ENCODE measurements at regions not wholly inside any gene's neighbourhood (a gene's known extent, or its start where the extent isn't known, plus 50 kb on each side); places are given as distances from the start of the nearest gene placed in this dataset.
"Not testable (repeated sequence)": the region's sequence is repeated elsewhere in the genome, so short reads cannot be mapped to it uniquely, and the experiment has no call there.

GRCh38 chr5:104316676-104317075, 754.1 kb upstream of the NUDT12 start:
- DNase-seq: not testable (repeated sequence)

GRCh38 chr5:104312481-104312880, 749.9 kb upstream of the NUDT12 start:
- DNase-seq: no peak

- DNase-seq: no peak
Observed at GRCh38 chr5:104305602-104306001, 743.0 kb upstream of the NUDT12 start.

GRCh38 chr5:104299998-104300706, 737.6 kb upstream of the NUDT12 start:
- DNase-seq: no peak

- DNase-seq: no peak
Observed at GRCh38 chr5:104298518-104298917, 735.9 kb upstream of the NUDT12 start.

- DNase-seq: no peak
Observed at GRCh38 chr5:104297076-104297475, 734.5 kb upstream of the NUDT12 start.

GRCh38 chr5:104295991-104296390, 733.4 kb upstream of the NUDT12 start:
- DNase-seq: no peak

GRCh38 chr5:104283136-104283535, 720.5 kb upstream of the NUDT12 start:
- DNase-seq: no peak

GRCh38 chr5:104273725-104274124, 711.1 kb upstream of the NUDT12 start:
- DNase-seq: no peak

GRCh38 chr5:104267320-104268015, 704.9 kb upstream of the NUDT12 start:
- DNase-seq: no peak

- no peak for DNase-seq
Observed at GRCh38 chr5:104266161-104266560, 703.6 kb upstream of the NUDT12 start.

- DNase-seq: no peak
Observed at GRCh38 chr5:104265531-104266140, 703.0 kb upstream of the NUDT12 start.

GRCh38 chr5:104247260-104247659, 684.7 kb upstream of the NUDT12 start:
- DNase-seq: no peak

GRCh38 chr5:104241046-104241445, 678.5 kb upstream of the NUDT12 start:
- no peak for DNase-seq

- no peak for DNase-seq
Observed at GRCh38 chr5:104237586-104237985, 675.0 kb upstream of the NUDT12 start.

GRCh38 chr5:104223885-104224773, 661.5 kb upstream of the NUDT12 start:
- DNase-seq: no peak

GRCh38 chr5:104218200-104218599, 655.6 kb upstream of the NUDT12 start:
- DNase-seq: no peak

GRCh38 chr5:104213216-104213615, 650.6 kb upstream of the NUDT12 start:
- DNase-seq: no peak

- no peak for DNase-seq
Observed at GRCh38 chr5:104199771-104200170, 637.2 kb upstream of the NUDT12 start.

GRCh38 chr5:104198156-104198555, 635.6 kb upstream of the NUDT12 start:
- DNase-seq: no peak

- no peak for DNase-seq
Observed at GRCh38 chr5:104189909-104190308, 627.3 kb upstream of the NUDT12 start.

- DNase-seq: no peak
Observed at GRCh38 chr5:104189031-104189430, 626.4 kb upstream of the NUDT12 start.

- no peak for DNase-seq
Observed at GRCh38 chr5:104187656-104188055, 625.1 kb upstream of the NUDT12 start.

Measured in SHP77 treated with DMSO at 0.1 percent for 48 hours (cell line).